Endothelial cell of umbilical vein (primary cell): ENCODE measurements at regions not wholly inside any gene's neighbourhood (a gene's known extent, or its start where the extent isn't known, plus 50 kb on each side); places are given as distances from the start of the nearest gene placed in this dataset.

Experiments
- BruUV-seq: library from RNA; stranded (reverse); fragments of 400-500 nt; replicated peaks from 2 replicates; lab custom pipeline; 2021; lab: Mats Ljungman, UMichigan
- CTCF ChIA-PET: fragments of 300-600, 350-600 bp; sonication (Branson Sonifier 250); formaldehyde crosslinking; loops from one replicate; lab custom pipeline; 2021; ENCODE audit warnings: antibody characterized with exemption, inconsistent platforms; lab: Charles Lee
- POLR2A ChIA-PET: fragments of 300-600, 350-600 bp; sonication (Branson Sonifier 250); formaldehyde crosslinking; loops from one replicate; lab custom pipeline; 2021; ENCODE audit warnings: antibody characterized with exemption, inconsistent platforms; lab: Charles Lee
- DNase-seq: peaks from one replicate; pipeline ENCODE4 v3.0.0-alpha.2; 2011; ENCODE audit warnings: low read depth, low spot score
- FAIRE-seq: peaks from 2 replicates; lab custom pipeline; 2011; peaks lifted over from hg19 to GRCh38; lab: Jason Lieb, UNC
- H2AFZ ChIP-seq: 2 replicates; pipeline ENCODE4 v1.6.0; 2012; ENCODE audit warnings: low read depth, low read length, control low read depth, inconsistent platforms
- H3K27ac ChIP-seq: 2 replicates; pipeline ENCODE4 v1.5.1; 2011; ENCODE audit warnings: low read depth, mild to moderate bottlenecking, control low read depth, low read length, moderate library complexity; ENCODE audit not compliant: insufficient read depth
- H3K27me3 ChIP-seq, 2 experiments: 2 replicates each; pipeline versions ENCODE4 v1.6.0 to v1.6.1; 2011; ENCODE audit warnings: low read length in 2 of 2, mixed read lengths in 1 of 2; ENCODE audit not compliant: control insufficient read depth in 2 of 2, insufficient read depth in 2 of 2
- H3K36me3 ChIP-seq, 2 experiments: 2 replicates in 1 of 2; 3 replicates in 1 of 2; pipeline ENCODE4 v1.5.1; 2011; ENCODE audit warnings: low read length in 2 of 2, mild to moderate bottlenecking in 1 of 2, moderate library complexity in 1 of 2; ENCODE audit not compliant: control insufficient read depth in 2 of 2, insufficient read depth in 2 of 2; ENCODE audit errors: extremely low read depth in 1 of 2
- H3K4me1 ChIP-seq: 3 replicates; pipeline ENCODE4 v1.5.1; 2011; ENCODE audit warnings: mild to moderate bottlenecking, low read length; ENCODE audit not compliant: control insufficient read depth, insufficient read depth; ENCODE audit errors: extremely low read depth
- H3K4me2 ChIP-seq: 2 replicates; pipeline ENCODE4 v1.6.1; 2011; ENCODE audit warnings: low read length, control low read depth, mixed read lengths; ENCODE audit not compliant: insufficient read depth
- H3K4me3 ChIP-seq, 3 experiments: fragments of 200-600 bp in 1 of 3; sonication (generic), shearing (Covaris generic) in 1 of 3; replicated peaks in 1 of 3; 2 replicates each; pipeline ENCODE4 v1.5.1; 2011 to 2016; ENCODE audit warnings: control low read depth in 3 of 3, low read length in 3 of 3, mild to moderate bottlenecking in 2 of 3, inconsistent platforms in 1 of 3, low read depth in 1 of 3, moderate library complexity in 1 of 3; ENCODE audit not compliant: insufficient read depth in 1 of 3
- H3K79me2 ChIP-seq: 2 replicates; pipeline ENCODE4 v1.6.0; 2012; ENCODE audit warnings: low read length, inconsistent platforms; ENCODE audit not compliant: control insufficient read depth, insufficient read depth
- H3K9ac ChIP-seq: replicated peaks from 2 replicates; pipeline ENCODE3; 2011; ENCODE audit warnings: low read length, control low read depth; ENCODE audit not compliant: insufficient read depth; ENCODE audit errors: extremely low read depth
- H3K9me1 ChIP-seq: replicated peaks from 3 replicates; pipeline ENCODE4 v1.6.0; 2011; ENCODE audit warnings: mild to moderate bottlenecking, low read length; ENCODE audit not compliant: control insufficient read depth, insufficient read depth; ENCODE audit errors: extremely low read depth
- H3K9me3 ChIP-seq: replicated peaks from 2 replicates; pipeline ENCODE4 v1.5.1; 2012; ENCODE audit warnings: low read length, inconsistent platforms; ENCODE audit not compliant: control insufficient read depth, insufficient read depth
- H4K20me1 ChIP-seq: replicated peaks from 2 replicates; pipeline ENCODE3; 2011; ENCODE audit warnings: mild to moderate bottlenecking, low read length; ENCODE audit not compliant: control insufficient read depth, insufficient read depth; ENCODE audit errors: extremely low read depth
- EZH2 ChIP-seq: IDR thresholded peaks from 2 replicates; pipeline ENCODE4 v1.6.1; 2012; ENCODE audit warnings: borderline replicate concordance, low read depth, mild to moderate bottlenecking, moderate library complexity, low read length, inconsistent platforms; ENCODE audit not compliant: severe bottlenecking
- FOS ChIP-seq: IDR thresholded peaks from 2 replicates; pipeline ENCODE4 v1.6.1; 2011; ENCODE audit warnings: mild to moderate bottlenecking, low read length, moderate library complexity, borderline replicate concordance; ENCODE audit not compliant: insufficient read depth
- GATA2 ChIP-seq: IDR thresholded peaks from 2 replicates; pipeline ENCODE4 v1.7.0; 2011; ENCODE audit warnings: low read depth, mild to moderate bottlenecking, moderate library complexity, mixed read lengths, low read length; ENCODE audit not compliant: insufficient read length, insufficient read depth
- MYC ChIP-seq: IDR thresholded peaks from one replicate; pipeline ENCODE4 v1.6.1; 2011; ENCODE audit warnings: mild to moderate bottlenecking, low read depth, low read length
- POLR2AphosphoS5 ChIP-seq: IDR thresholded peaks from 2 replicates; pipeline ENCODE4 v1.6.1; 2012; ENCODE audit warnings: low read depth, mild to moderate bottlenecking, control low read depth, low read length, moderate library complexity; ENCODE audit not compliant: insufficient read depth
- dilution Hi-C: fragments of 300-500 bp; cut with MboI; formaldehyde crosslinking; loops from one replicate; pipeline ENCODE4 v1.15.0; 2019; ENCODE audit warnings: low sequenced_read_pairs; ENCODE audit not compliant: extremely low pct_ligation_motif_present
- intact Hi-C: fragments of 100-400 bp; cut with micrococcal nuclease; formaldehyde crosslinking; loops from one replicate; pipeline ENCODE4 v1.10.0; 2022
- TF ChIP-seq, protein P1 (sequence below): IDR thresholded peaks from 2 replicates; pipeline ENCODE4 v1.6.1; 2011; ENCODE audit not compliant: insufficient read depth, insufficient read length
- TF ChIP-seq, protein P2 (sequence below), 2 donors: IDR thresholded peaks; 1 replicate in 1 of 2; 2 replicates in 1 of 2; pipeline ENCODE4 v1.5.1; 2011; ENCODE audit warnings: low read length in 2 of 2, mild to moderate bottlenecking in 2 of 2, moderate library complexity in 2 of 2, control low read depth in 1 of 2, inconsistent platforms in 1 of 2, low read depth in 1 of 2; ENCODE audit not compliant: insufficient read depth in 1 of 2; ENCODE audit errors: extremely low read depth in 1 of 2

DNA sequence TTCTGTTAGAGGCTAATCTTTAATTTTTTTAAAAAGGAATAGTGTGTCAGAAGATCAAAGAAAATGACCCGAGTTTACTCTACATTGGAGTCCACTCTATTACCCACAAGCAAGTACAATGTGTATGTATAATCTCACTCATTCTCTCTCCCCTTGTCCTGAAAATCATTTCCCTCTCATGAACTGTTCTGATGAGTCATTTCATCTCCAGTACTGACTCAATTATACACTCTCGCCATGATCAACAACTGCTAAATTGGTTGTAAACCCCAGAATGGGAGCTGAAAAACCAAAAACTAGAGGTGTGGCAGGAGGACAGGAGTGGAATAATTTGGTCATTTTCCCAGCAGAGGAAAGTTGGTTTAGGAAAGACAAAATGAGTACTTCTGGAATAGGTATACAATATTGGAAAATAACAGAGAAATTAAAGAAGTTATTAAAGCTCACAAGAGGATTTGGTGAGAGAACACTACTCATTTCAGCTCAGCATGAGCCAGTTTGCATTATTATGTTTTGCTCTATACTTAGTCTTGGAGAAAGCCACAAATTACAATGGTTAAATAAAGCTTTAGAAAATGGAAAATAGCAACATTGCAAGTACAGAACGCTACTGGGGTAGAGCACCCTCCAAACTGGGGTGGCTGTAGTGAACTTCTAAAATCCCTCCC, 144.3 kb upstream of the PFN2 start:
- Histone ChIP-seq H3K36me3 (no peaks in the 10 kb centered on the region), H3K79me2 (no peaks in the 10 kb centered on the region), H3K4me2 (no peak overlapping the region), H3K27me3 (peaks cover 6 to 8% of the 10 kb centered on the region in 2 experiments), H4K20me1 (no peaks in the 10 kb centered on the region), H3K4me1 (no peaks in the 10 kb centered on the region), H3K27ac (no peak overlapping the region), H3K9ac (no peak overlapping the region), H3K9me3 (no peaks in the 10 kb centered on the region), H2AFZ (no peak overlapping the region), H3K4me3 (no peak overlapping the region), H3K9me1 (no peaks in the 10 kb centered on the region)
- dilution Hi-C loops (no loop called here), intact Hi-C loops (no loop called here)
- POLR2A ChIA-PET = no interaction called here
- no peak for FAIRE-seq
- CTCF ChIA-PET = interaction anchor here (1.2 kb wide), 1 partner anchor 69 kb away, joined by 3 read pairs; no protein-coding TSS in a partner anchor
- no TSS peak for BruUV-seq
- no peak for TF ChIP-seq MYC
- TF ChIP-seq POLR2AphosphoS5 = no peak
- peak; percentile 44 for TF ChIP-seq FOS
- DNase-seq = no peak

DNA sequence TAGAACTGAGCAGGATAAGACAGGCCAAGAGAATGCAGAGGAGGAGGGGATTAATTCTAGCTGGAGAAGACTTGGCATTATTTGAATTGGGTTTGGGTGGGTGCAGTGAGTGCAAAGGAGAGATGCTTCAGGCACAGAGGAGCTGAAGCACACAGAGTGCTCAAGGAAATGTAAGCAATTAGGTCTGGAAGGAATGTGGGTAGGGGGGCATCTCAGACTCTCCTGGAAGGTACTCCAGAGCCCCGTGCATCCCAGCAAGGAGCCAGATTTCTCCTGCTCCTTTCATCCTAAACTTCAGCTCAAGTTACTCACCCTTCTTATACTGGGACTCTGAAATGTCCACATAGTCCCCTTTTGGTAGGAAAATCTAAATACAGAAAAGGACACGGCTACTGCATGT, 143.6 kb upstream of the PFN2 start:
- DNase-seq (no peak), FAIRE-seq (no peak)
- Histone ChIP-seq H3K9ac (no peak overlapping the region), H3K9me3 (no peaks in the 10 kb centered on the region), H3K27me3 (peaks cover 6 to 8% of the 10 kb centered on the region in 2 experiments), H3K9me1 (no peaks in the 10 kb centered on the region), H2AFZ (no peak overlapping the region), H3K4me3 (no peak overlapping the region), H3K79me2 (no peaks in the 10 kb centered on the region), H3K27ac (no peak overlapping the region), H4K20me1 (no peaks in the 10 kb centered on the region), H3K4me1 (no peaks in the 10 kb centered on the region), H3K4me2 (no peak overlapping the region), H3K36me3 (no peaks in the 10 kb centered on the region)
- ChIA-PET CTCF (interaction anchor here (1.2 kb wide), 1 partner anchor 70 kb away, joined by 3 read pairs; no protein-coding TSS in a partner anchor), POLR2A (interaction anchor here (0.6 kb wide), 1 partner anchor 19 kb away, joined by 3 read pairs; no protein-coding TSS in a partner anchor)
- no TSS peak for BruUV-seq
- TF ChIP-seq POLR2AphosphoS5 (no peak), MYC (no peak), GATA2 (no peak), EZH2 (no peak), FOS (no peak)
- TF ChIP-seq, protein P1, sequence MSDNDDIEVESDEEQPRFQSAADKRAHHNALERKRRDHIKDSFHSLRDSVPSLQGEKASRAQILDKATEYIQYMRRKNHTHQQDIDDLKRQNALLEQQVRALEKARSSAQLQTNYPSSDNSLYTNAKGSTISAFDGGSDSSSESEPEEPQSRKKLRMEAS = no peak
- TF ChIP-seq, protein P2, sequence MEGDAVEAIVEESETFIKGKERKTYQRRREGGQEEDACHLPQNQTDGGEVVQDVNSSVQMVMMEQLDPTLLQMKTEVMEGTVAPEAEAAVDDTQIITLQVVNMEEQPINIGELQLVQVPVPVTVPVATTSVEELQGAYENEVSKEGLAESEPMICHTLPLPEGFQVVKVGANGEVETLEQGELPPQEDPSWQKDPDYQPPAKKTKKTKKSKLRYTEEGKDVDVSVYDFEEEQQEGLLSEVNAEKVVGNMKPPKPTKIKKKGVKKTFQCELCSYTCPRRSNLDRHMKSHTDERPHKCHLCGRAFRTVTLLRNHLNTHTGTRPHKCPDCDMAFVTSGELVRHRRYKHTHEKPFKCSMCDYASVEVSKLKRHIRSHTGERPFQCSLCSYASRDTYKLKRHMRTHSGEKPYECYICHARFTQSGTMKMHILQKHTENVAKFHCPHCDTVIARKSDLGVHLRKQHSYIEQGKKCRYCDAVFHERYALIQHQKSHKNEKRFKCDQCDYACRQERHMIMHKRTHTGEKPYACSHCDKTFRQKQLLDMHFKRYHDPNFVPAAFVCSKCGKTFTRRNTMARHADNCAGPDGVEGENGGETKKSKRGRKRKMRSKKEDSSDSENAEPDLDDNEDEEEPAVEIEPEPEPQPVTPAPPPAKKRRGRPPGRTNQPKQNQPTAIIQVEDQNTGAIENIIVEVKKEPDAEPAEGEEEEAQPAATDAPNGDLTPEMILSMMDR (IDR thresholded peaks at IDR 0.05; ENCODE audit: extremely low read depth in 1 of 2, insufficient read depth in 1 of 2, low read depth in 1 of 2, low read length in 2 of 2) = no peak
- dilution Hi-C loops (no loop called here), intact Hi-C loops (no loop called here)
